Ishikawa (cell line): ENCODE measurements at regions not wholly inside any gene's neighbourhood (a gene's known extent, or its start where the extent isn't known, plus 50 kb on each side); places are given as distances from the start of the nearest gene placed in this dataset.

ENCODE experiments used
- CEBPB ChIP-seq: IDR thresholded peaks from 2 replicates; pipeline ENCODE4 v1.6.1; 2012
- CREB1 ChIP-seq: IDR thresholded peaks from 2 replicates; pipeline ENCODE4 v1.6.1; 2012; ENCODE audit warnings: low read depth
- EGR1 ChIP-seq: IDR thresholded peaks from 2 replicates; pipeline ENCODE4 v1.6.1; 2012
- EP300 ChIP-seq: IDR thresholded peaks from 2 replicates; pipeline ENCODE4 v1.6.1; 2012; ENCODE audit warnings: borderline replicate concordance
- FOXM1 ChIP-seq: IDR thresholded peaks from 2 replicates; pipeline ENCODE4 v1.6.1; 2012; ENCODE audit warnings: low read depth, borderline replicate concordance
- MAX ChIP-seq: IDR thresholded peaks from 2 replicates; pipeline ENCODE4 v1.6.1; 2012
- NFIC ChIP-seq: IDR thresholded peaks from 2 replicates; pipeline ENCODE4 v1.6.1; 2012
- RAD21 ChIP-seq: IDR thresholded peaks from 2 replicates; pipeline ENCODE4 v1.6.1; 2012; ENCODE audit warnings: low read depth
- REST ChIP-seq: IDR thresholded peaks from 2 replicates; pipeline ENCODE4 v1.6.1; 2012; ENCODE audit warnings: low read depth, mild to moderate bottlenecking
- TAF1 ChIP-seq: IDR thresholded peaks from 2 replicates; pipeline ENCODE4 v1.6.1; 2012; ENCODE audit warnings: low read depth, mild to moderate bottlenecking
- TCF12 ChIP-seq: IDR thresholded peaks from 2 replicates; pipeline ENCODE4 v1.6.1; 2012; ENCODE audit warnings: low read depth
- TEAD4 ChIP-seq: IDR thresholded peaks from 2 replicates; pipeline ENCODE4 v1.6.1; 2012
- USF1 ChIP-seq: IDR thresholded peaks from 2 replicates; pipeline ENCODE4 v1.6.1; 2012
- YY1 ChIP-seq: IDR thresholded peaks from 2 replicates; pipeline ENCODE4 v1.6.1; 2012; ENCODE audit warnings: low read depth
- ZBTB7A ChIP-seq: IDR thresholded peaks from 2 replicates; pipeline ENCODE4 v1.6.1; 2012; ENCODE audit warnings: low read depth

DNA sequence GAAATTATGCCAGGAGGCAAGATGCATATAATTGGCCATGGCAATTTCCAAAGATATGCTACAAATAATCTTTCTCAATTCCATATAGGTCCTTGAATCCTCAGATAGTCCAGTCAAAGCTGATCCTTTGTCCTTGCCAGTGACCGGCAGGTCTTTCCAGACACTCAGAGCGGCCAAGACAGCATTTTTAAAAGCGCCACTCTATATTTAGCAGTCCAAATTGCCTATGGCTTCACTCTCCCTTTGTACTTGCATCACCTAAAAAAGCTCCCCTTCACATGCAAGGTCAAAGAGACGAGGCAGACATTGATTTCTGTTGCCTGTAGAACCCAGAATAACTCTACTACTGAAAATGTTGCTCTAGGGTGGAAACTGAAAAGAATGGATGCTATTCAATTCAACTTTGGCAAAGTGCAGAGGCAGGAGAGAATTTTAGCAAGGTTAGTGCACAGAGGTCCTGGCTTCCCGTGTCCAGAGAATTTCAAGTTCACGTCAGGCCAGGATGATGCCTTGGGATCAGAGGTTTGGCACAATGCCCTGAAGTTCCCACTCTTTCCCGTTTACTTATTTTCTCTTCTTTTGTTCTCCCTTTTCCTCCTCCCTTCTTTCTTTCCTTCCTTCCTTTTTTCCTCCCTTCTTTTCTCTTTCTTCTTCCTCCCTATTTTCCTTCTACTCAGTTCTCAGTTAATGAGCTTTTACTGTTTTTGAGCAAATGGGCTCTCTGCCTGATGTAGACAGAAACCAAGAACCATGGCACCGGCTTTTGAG lies 108.5 kb downstream of the KCNK1 start:
- TF ChIP-seq NFIC, result no peak
- TF ChIP-seq TEAD4, result no peak

DNA sequence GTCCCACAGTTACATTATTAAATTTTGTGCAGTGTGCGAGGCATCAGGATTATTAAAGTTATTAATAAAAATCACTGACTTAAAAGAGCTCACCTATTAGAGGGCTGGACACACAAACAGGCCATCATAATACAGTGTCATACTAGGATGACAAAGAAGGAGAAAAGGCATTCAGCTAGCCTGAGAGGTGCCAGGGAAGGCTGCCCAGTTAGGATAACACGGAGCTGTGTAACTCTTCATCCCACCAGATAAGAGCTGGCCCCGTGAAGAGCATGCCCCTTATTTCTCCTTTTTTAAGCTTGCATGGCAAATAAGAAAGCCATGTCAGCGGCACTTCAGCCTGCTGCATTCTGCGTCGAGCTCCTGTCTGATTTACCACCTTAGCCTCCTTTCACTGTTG lies 109.5 kb downstream of the KCNK1 start:
- no peak for TF ChIP-seq MAX
- TF ChIP-seq CREB1, result no peak
- no peak for TF ChIP-seq EP300
- TF ChIP-seq NFIC, result no peak
- no peak for TF ChIP-seq TEAD4
- no peak for TF ChIP-seq EGR1
- TF ChIP-seq USF1, result no peak
- TF ChIP-seq TCF12, result no peak
- TF ChIP-seq CEBPB, result no peak
- no peak for TF ChIP-seq YY1
- TF ChIP-seq ZBTB7A, result no peak
- no peak for TF ChIP-seq FOXM1
- no peak for TF ChIP-seq RAD21
- no peak for TF ChIP-seq REST
- TF ChIP-seq TAF1, result no peak

- TF ChIP-seq ZBTB7A, result no peak
- TF ChIP-seq NFIC, result no peak
- no peak for TF ChIP-seq TCF12
- no peak for TF ChIP-seq TEAD4
- no peak for TF ChIP-seq EGR1
- TF ChIP-seq FOXM1, result no peak
- TF ChIP-seq CREB1, result no peak
- no peak for TF ChIP-seq USF1
- TF ChIP-seq CEBPB, result no peak
Observed at GRCh38 chr1:233725423-233725822, 111.5 kb downstream of the KCNK1 start.

GRCh38 chr1:233728721-233729120 lies 114.8 kb downstream of the KCNK1 start:
- TF ChIP-seq TAF1 (no peak), ZBTB7A (no peak), USF1 (no peak), NFIC (no peak), RAD21 (no peak), EGR1 (no peak), EP300 (no peak), CEBPB (no peak), MAX (no peak), YY1 (no peak), TEAD4 (no peak), CREB1 (no peak)

GRCh38 chr1:233730380-233730779 lies 116.5 kb downstream of the KCNK1 start:
- no peak for TF ChIP-seq NFIC
- TF ChIP-seq EGR1, result no peak
- TF ChIP-seq USF1, result no peak
- no peak for TF ChIP-seq CREB1
- no peak for TF ChIP-seq TAF1
- no peak for TF ChIP-seq FOXM1
- TF ChIP-seq YY1, result no peak
- no peak for TF ChIP-seq CEBPB
- no peak for TF ChIP-seq TCF12
- no peak for TF ChIP-seq TEAD4
- TF ChIP-seq ZBTB7A, result no peak
- no peak for TF ChIP-seq MAX
- TF ChIP-seq RAD21, result no peak
- no peak for TF ChIP-seq REST
- no peak for TF ChIP-seq EP300
